GM12878 (cell line): ENCODE measurements at regions not wholly inside any gene's neighbourhood (a gene's known extent, or its start where the extent isn't known, plus 50 kb on each side); places are given as distances from the start of the nearest gene placed in this dataset.

Source experiments
- BCLAF1 ChIP-seq: fragments of 450-650 bp; IDR thresholded peaks from 2 replicates; pipeline ENCODE4 v1.6.1; 2017; ENCODE audit warnings: antibody characterized with exemption, mild to moderate bottlenecking, moderate library complexity
- CREM ChIP-seq: IDR thresholded peaks from 2 replicates; pipeline ENCODE4 v1.6.1; 2014; ENCODE audit warnings: antibody characterized with exemption, low read depth
- EP300 ChIP-seq, 2 experiments: fragments of 150-350 bp in 1 of 2; IDR thresholded peaks; 2 replicates each; pipeline ENCODE4 v1.6.1; 2011 to 2012; ENCODE audit warnings: low read depth in 2 of 2, low read length in 2 of 2, borderline replicate concordance in 1 of 2, improper control_type of control experiment in 1 of 2, inconsistent platforms in 1 of 2; ENCODE audit not compliant: control insufficient read depth in 1 of 2
- EZH2 ChIP-seq: IDR thresholded peaks from 2 replicates; pipeline ENCODE4 v1.6.1; 2012; ENCODE audit warnings: low read depth, mild to moderate bottlenecking, control low read depth, inconsistent platforms, low read length, borderline replicate concordance; ENCODE audit not compliant: control insufficient read depth
- FOXM1 ChIP-seq: IDR thresholded peaks from 2 replicates; pipeline ENCODE4 v1.6.1; 2012; ENCODE audit warnings: low read depth, mild to moderate bottlenecking, inconsistent platforms, low read length, moderate library complexity
- NR2C1 ChIP-seq: fragments of 450-650 bp; IDR thresholded peaks from 2 replicates; pipeline ENCODE4 v1.6.1; 2017; ENCODE audit warnings: antibody characterized with exemption, mild to moderate bottlenecking, moderate library complexity
- NR2C2 ChIP-seq: IDR thresholded peaks from 2 replicates; pipeline ENCODE4 v1.6.1; 2011; ENCODE audit warnings: borderline replicate concordance, low read depth; ENCODE audit not compliant: control insufficient read depth, insufficient read length
- POLR2A ChIP-seq: IDR thresholded peaks from 2 replicates; pipeline ENCODE4 v1.6.1; 2011; ENCODE audit warnings: low read depth, mild to moderate bottlenecking, low read length
- RELA ChIP-seq: fragments of 450-650 bp; IDR thresholded peaks from 2 replicates; pipeline ENCODE4 v1.8.0; 2014; ENCODE audit warnings: borderline replicate concordance; ENCODE audit not compliant: partially characterized antibody
- REST ChIP-seq: IDR thresholded peaks from 2 replicates; pipeline ENCODE4 v1.6.1; 2012; ENCODE audit warnings: mild to moderate bottlenecking, low read depth, low read length
- TBL1XR1 ChIP-seq: IDR thresholded peaks from 2 replicates; pipeline ENCODE4 v1.6.1; 2012; ENCODE audit warnings: low read depth, low read length, improper control_type of control experiment
- TF ChIP-seq, protein P1 (sequence below), 3 experiments: IDR thresholded peaks in 2 of 3; conservative IDR thresholded peaks in 1 of 3; 2 replicates each; pipeline ENCODE4 v1.5.1; 2011; ENCODE audit warnings: low read depth in 3 of 3, low read length in 3 of 3, mild to moderate bottlenecking in 3 of 3, control low read depth in 2 of 3, moderate library complexity in 2 of 3, inconsistent platforms in 1 of 3, mixed read lengths in 1 of 3; ENCODE audit not compliant: control insufficient read depth in 2 of 3, insufficient read depth in 1 of 3; ENCODE audit errors: extremely low read depth in 1 of 3
- TF ChIP-seq, protein P2 (sequence below): fragments of 450-650 bp; IDR thresholded peaks from 2 replicates; pipeline ENCODE4 v1.6.1; 2017; ENCODE audit warnings: mild to moderate bottlenecking, low read depth, inconsistent platforms; ENCODE audit not compliant: poor library complexity, severe bottlenecking
- TF ChIP-seq, protein P3 (sequence below): fragments of 450-650 bp; IDR thresholded peaks from 2 replicates; pipeline ENCODE4 v1.6.1; 2018; ENCODE audit warnings: borderline replicate concordance, mild to moderate bottlenecking; ENCODE audit not compliant: partially characterized antibody

- TF ChIP-seq NR2C1 (no peak), POLR2A (no peak), RELA (no peak), TBL1XR1 (no peak), REST (no peak), EP300 (IDR thresholded peaks at IDR 0.05; ENCODE audit: borderline replicate concordance in 1 of 2, control insufficient read depth in 1 of 2, low read depth in 2 of 2, low read length in 2 of 2) (no peak), NR2C2 (no peak), FOXM1 (no peak), BCLAF1 (no peak), CREM (no peak), EZH2 (no peak)
- TF ChIP-seq, protein P1, sequence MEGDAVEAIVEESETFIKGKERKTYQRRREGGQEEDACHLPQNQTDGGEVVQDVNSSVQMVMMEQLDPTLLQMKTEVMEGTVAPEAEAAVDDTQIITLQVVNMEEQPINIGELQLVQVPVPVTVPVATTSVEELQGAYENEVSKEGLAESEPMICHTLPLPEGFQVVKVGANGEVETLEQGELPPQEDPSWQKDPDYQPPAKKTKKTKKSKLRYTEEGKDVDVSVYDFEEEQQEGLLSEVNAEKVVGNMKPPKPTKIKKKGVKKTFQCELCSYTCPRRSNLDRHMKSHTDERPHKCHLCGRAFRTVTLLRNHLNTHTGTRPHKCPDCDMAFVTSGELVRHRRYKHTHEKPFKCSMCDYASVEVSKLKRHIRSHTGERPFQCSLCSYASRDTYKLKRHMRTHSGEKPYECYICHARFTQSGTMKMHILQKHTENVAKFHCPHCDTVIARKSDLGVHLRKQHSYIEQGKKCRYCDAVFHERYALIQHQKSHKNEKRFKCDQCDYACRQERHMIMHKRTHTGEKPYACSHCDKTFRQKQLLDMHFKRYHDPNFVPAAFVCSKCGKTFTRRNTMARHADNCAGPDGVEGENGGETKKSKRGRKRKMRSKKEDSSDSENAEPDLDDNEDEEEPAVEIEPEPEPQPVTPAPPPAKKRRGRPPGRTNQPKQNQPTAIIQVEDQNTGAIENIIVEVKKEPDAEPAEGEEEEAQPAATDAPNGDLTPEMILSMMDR (IDR thresholded peaks at IDR 0.05 in 2 of 3, conservative IDR thresholded peaks at IDR 0.05 in 1 of 3; ENCODE audit: control insufficient read depth in 2 of 3, extremely low read depth in 1 of 3, insufficient read depth in 1 of 3, low read depth in 3 of 3, low read length in 3 of 3) = no peak
- TF ChIP-seq, protein P2, sequence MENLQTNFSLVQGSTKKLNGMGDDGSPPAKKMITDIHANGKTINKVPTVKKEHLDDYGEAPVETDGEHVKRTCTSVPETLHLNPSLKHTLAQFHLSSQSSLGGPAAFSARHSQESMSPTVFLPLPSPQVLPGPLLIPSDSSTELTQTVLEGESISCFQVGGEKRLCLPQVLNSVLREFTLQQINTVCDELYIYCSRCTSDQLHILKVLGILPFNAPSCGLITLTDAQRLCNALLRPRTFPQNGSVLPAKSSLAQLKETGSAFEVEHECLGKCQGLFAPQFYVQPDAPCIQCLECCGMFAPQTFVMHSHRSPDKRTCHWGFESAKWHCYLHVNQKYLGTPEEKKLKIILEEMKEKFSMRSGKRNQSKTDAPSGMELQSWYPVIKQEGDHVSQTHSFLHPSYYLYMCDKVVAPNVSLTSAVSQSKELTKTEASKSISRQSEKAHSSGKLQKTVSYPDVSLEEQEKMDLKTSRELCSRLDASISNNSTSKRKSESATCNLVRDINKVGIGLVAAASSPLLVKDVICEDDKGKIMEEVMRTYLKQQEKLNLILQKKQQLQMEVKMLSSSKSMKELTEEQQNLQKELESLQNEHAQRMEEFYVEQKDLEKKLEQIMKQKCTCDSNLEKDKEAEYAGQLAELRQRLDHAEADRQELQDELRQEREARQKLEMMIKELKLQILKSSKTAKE = no peak
- TF ChIP-seq, protein P3, sequence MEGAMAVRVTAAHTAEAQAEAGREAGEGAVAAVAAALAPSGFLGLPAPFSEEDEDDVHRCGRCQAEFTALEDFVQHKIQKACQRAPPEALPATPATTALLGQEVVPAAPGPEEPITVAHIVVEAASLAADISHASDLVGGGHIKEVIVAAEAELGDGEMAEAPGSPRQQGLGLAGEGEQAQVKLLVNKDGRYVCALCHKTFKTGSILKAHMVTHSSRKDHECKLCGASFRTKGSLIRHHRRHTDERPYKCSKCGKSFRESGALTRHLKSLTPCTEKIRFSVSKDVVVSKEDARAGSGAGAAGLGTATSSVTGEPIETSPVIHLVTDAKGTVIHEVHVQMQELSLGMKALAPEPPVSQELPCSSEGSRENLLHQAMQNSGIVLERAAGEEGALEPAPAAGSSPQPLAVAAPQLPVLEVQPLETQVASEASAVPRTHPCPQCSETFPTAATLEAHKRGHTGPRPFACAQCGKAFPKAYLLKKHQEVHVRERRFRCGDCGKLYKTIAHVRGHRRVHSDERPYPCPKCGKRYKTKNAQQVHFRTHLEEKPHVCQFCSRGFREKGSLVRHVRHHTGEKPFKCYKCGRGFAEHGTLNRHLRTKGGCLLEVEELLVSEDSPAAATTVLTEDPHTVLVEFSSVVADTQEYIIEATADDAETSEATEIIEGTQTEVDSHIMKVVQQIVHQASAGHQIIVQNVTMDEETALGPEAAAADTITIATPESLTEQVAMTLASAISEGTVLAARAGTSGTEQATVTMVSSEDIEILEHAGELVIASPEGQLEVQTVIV = no peak
Observed at GRCh38 chr2:226640501-226640900, 159.1 kb downstream of the IRS1 start.
